Loucy (cell line): ENCODE measurements at regions not wholly inside any gene's neighbourhood (a gene's known extent, or its start where the extent isn't known, plus 50 kb on each side); places are given as distances from the start of the nearest gene placed in this dataset.
"Not testable (repeated sequence)": the region's sequence is repeated elsewhere in the genome, so short reads cannot be mapped to it uniquely, and the experiment has no call there.

Source experiments
- H2AFZ ChIP-seq: fragments of 200-600 bp; sonication (generic); 2 replicates; pipeline ENCODE4 v1.6.0; 2016; ENCODE audit warnings: antibody characterized with exemption, mild to moderate bottlenecking, low read length, moderate library complexity
- H3F3A ChIP-seq: fragments of 200-600 bp; 2 replicates; pipeline ENCODE4 v1.6.0; 2016; ENCODE audit warnings: antibody characterized with exemption, low read depth, mild to moderate bottlenecking
- H3K27me3 ChIP-seq: fragments of 200-600 bp; sonication (generic); 2 replicates; pipeline ENCODE4 v1.6.1; 2014; ENCODE audit warnings: low read length, mild to moderate bottlenecking; ENCODE audit not compliant: insufficient read depth, poor library complexity, severe bottlenecking
- H3K36me3 ChIP-seq: fragments of 200-600 bp; sonication (generic); 2 replicates; pipeline ENCODE4 v1.6.1; 2016; ENCODE audit warnings: low read length; ENCODE audit not compliant: insufficient read depth
- H3K4me1 ChIP-seq: fragments of 200-600 bp; sonication (generic); 2 replicates; pipeline ENCODE4 v1.5.1; 2014; ENCODE audit warnings: low read length, mild to moderate bottlenecking; ENCODE audit not compliant: insufficient read depth, poor library complexity, severe bottlenecking
- H3K4me2 ChIP-seq: fragments of 200-600 bp; sonication (generic); 2 replicates; pipeline ENCODE4 v1.6.0; 2014; ENCODE audit warnings: antibody characterized with exemption, low read length, low read depth, mild to moderate bottlenecking; ENCODE audit not compliant: poor library complexity, severe bottlenecking
- H3K4me3 ChIP-seq: fragments of 200-600 bp; sonication (generic); 2 replicates; pipeline ENCODE4 v1.5.1; 2014; ENCODE audit warnings: low read length, mild to moderate bottlenecking, mixed read lengths; ENCODE audit not compliant: poor library complexity, severe bottlenecking
- H3K79me2 ChIP-seq: fragments of 200-600 bp; sonication (generic); 2 replicates; pipeline ENCODE4 v1.6.1; 2014; ENCODE audit warnings: low read length; ENCODE audit not compliant: insufficient read depth
- H3K9ac ChIP-seq: fragments of 200-600 bp; sonication (generic); 2 replicates; pipeline ENCODE4 v1.6.0; 2014; ENCODE audit warnings: mild to moderate bottlenecking, low read depth, low read length, moderate library complexity; ENCODE audit not compliant: poor library complexity, severe bottlenecking
- H3K9me2 ChIP-seq: fragments of 200-600 bp; sonication (generic); replicated peaks from 2 replicates; pipeline ENCODE4 v1.6.1; 2016; ENCODE audit warnings: low read depth, low read length, mixed read lengths
- H3K9me3 ChIP-seq: fragments of 200-600 bp; sonication (generic); 2 replicates; pipeline ENCODE4 v1.6.1; 2014; ENCODE audit warnings: mild to moderate bottlenecking, antibody characterized with exemption, low read length, low read depth; ENCODE audit not compliant: insufficient read depth
- H4K20me1 ChIP-seq: fragments of 200-600 bp; sonication (generic); 2 replicates; pipeline ENCODE4 v1.6.0; 2014; ENCODE audit warnings: antibody characterized with exemption, low read length, mild to moderate bottlenecking; ENCODE audit not compliant: insufficient read depth, poor library complexity, severe bottlenecking
- CTCF ChIP-seq: fragments of 200-600 bp; sonication (generic); conservative IDR thresholded peaks from 2 replicates; pipeline ENCODE4 v1.5.1; 2014; ENCODE audit warnings: mild to moderate bottlenecking, antibody characterized with exemption, low read length
- EZH2phosphoT487 ChIP-seq: fragments of 200-600 bp; IDR thresholded peaks from 2 replicates; pipeline ENCODE4 v1.6.1; 2018; ENCODE audit warnings: antibody characterized with exemption, mild to moderate bottlenecking, moderate library complexity, borderline replicate concordance

GRCh38 chr14:66268802-66269334 lies 217.3 kb upstream of the CCDC196 start:
- H3K4me2 ChIP-seq, result no peak overlapping the region
- H4K20me1 ChIP-seq, result no peaks in the 10 kb centered on the region
- H3K9ac ChIP-seq, result no peak overlapping the region
- H3K79me2 ChIP-seq, result no peaks in the 10 kb centered on the region
- no peaks in the 10 kb centered on the region for H3K9me3 ChIP-seq
- no peak overlapping the region for H2AFZ ChIP-seq
- H3K36me3 ChIP-seq, result no peaks in the 10 kb centered on the region
- no peak overlapping the region for H3K4me3 ChIP-seq
- no peak for TF ChIP-seq CTCF
- TF ChIP-seq EZH2phosphoT487, result no peak
- H3F3A ChIP-seq, result no peaks in the 10 kb centered on the region
- H3K27me3 ChIP-seq, result no peaks in the 10 kb centered on the region
- H3K9me2 ChIP-seq, result no peaks in the 10 kb centered on the region
- H3K4me1 ChIP-seq, result no peaks in the 10 kb centered on the region

- Histone ChIP-seq H3K9me3 (no peaks in the 10 kb centered on the region), H3F3A (no peaks in the 10 kb centered on the region), H3K79me2 (no peaks in the 10 kb centered on the region), H2AFZ (no peak overlapping the region), H3K9ac (no peak overlapping the region), H3K4me1 (no peaks in the 10 kb centered on the region), H3K36me3 (no peaks in the 10 kb centered on the region), H4K20me1 (no peaks in the 10 kb centered on the region), H3K4me3 (no peak overlapping the region), H3K27me3 (no peaks in the 10 kb centered on the region), H3K4me2 (no peak overlapping the region), H3K9me2 (no peaks in the 10 kb centered on the region)
- no peak for TF ChIP-seq CTCF
- no peak for TF ChIP-seq EZH2phosphoT487
Measured at GRCh38 chr14:66272221-66272620, 213.9 kb upstream of the CCDC196 start.

- H3K36me3 ChIP-seq, result no peaks in the 10 kb centered on the region
- H3K4me2 ChIP-seq, result no peak overlapping the region
- H3K79me2 ChIP-seq, result no peaks in the 10 kb centered on the region
- H4K20me1 ChIP-seq, result no peaks in the 10 kb centered on the region
- no peak overlapping the region for H3K9ac ChIP-seq
- TF ChIP-seq EZH2phosphoT487 (no peak), CTCF (no peak)
- H3K9me3 ChIP-seq, result no peaks in the 10 kb centered on the region
- no peak overlapping the region for H3K4me3 ChIP-seq
- no peak overlapping the region for H2AFZ ChIP-seq
- H3K4me1 ChIP-seq, result no peaks in the 10 kb centered on the region
- no peaks in the 10 kb centered on the region for H3K27me3 ChIP-seq
- no peaks in the 10 kb centered on the region for H3K9me2 ChIP-seq
- no peaks in the 10 kb centered on the region for H3F3A ChIP-seq
Measured at GRCh38 chr14:66273261-66273832, 212.8 kb upstream of the CCDC196 start.

- not testable (repeated sequence) for H3K9me2 ChIP-seq, H3K4me2 ChIP-seq, H3F3A ChIP-seq, H3K4me1 ChIP-seq, H3K27me3 ChIP-seq, H4K20me1 ChIP-seq, H3K36me3 ChIP-seq, H3K79me2 ChIP-seq, H3K4me3 ChIP-seq, H3K9me3 ChIP-seq, H2AFZ ChIP-seq, H3K9ac ChIP-seq
Measured at GRCh38 chr14:66278418-66278817, 207.8 kb upstream of the CCDC196 start.
